ENCODE measurements at regions not wholly inside any gene's neighbourhood (a gene's known extent, or its start where the extent isn't known, plus 50 kb on each side); places are given as distances from the start of the nearest gene placed in this dataset.

GRCh38 chr5:38207343-38207742, 51.0 kb upstream of the EGFLAM start:
- no peak for ATAC-seq (ENCODE audit: poor library complexity)
- DNase-seq: no peak
- intact Hi-C loops (cut with DNase I): no loop called here

GRCh38 chr5:38202741-38203140, 55.6 kb upstream of the EGFLAM start:
- intact Hi-C loops (cut with DNase I): no loop called here
- no peak for ATAC-seq (ENCODE audit: poor library complexity)
- DNase-seq: no peak

GRCh38 chr5:38200872-38201557, 57.3 kb upstream of the EGFLAM start:
- DNase-seq (no peak), ATAC-seq (ENCODE audit: poor library complexity) (no peak)
- intact Hi-C loops (cut with DNase I): no loop called here

- intact Hi-C loops (cut with DNase I): loop anchor here (10.0 kb wide), 1 partner anchor 172 kb away; no protein-coding TSS in a partner anchor
- DNase-seq (no peak), ATAC-seq (ENCODE audit: poor library complexity) (no peak)
Measured at GRCh38 chr5:38197118-38197517, 61.2 kb upstream of the EGFLAM start.

- ATAC-seq (ENCODE audit: poor library complexity) (peak; percentile 82), DNase-seq (peak; percentile 71)
- intact Hi-C loops (cut with DNase I): loop anchor here (2.0 to 10.0 kb wide), 2 partner anchors 168 to 356 kb away; no protein-coding TSS in a partner anchor
Measured at GRCh38 chr5:38193015-38193581, 65.3 kb upstream of the EGFLAM start.

GRCh38 chr5:38191693-38192092, 66.7 kb upstream of the EGFLAM start:
- intact Hi-C loops (cut with DNase I): loop anchor here (2.0 to 10.0 kb wide), 2 partner anchors 167 to 355 kb away; no protein-coding TSS in a partner anchor
- DNase-seq: no peak
- no peak for ATAC-seq (ENCODE audit: poor library complexity)

GRCh38 chr5:38190111-38190510, 68.2 kb upstream of the EGFLAM start:
- intact Hi-C loops (cut with DNase I): loop anchor here (10.0 kb wide), 1 partner anchor 165 kb away; no protein-coding TSS in a partner anchor
- DNase-seq (no peak), ATAC-seq (ENCODE audit: poor library complexity) (no peak)

GRCh38 chr5:38189081-38189504, 69.3 kb upstream of the EGFLAM start:
- intact Hi-C loops (cut with DNase I): no loop called here
- ATAC-seq (ENCODE audit: poor library complexity) (no peak), DNase-seq (no peak)

- ATAC-seq (ENCODE audit: poor library complexity) (no peak), DNase-seq (no peak)
- intact Hi-C loops (cut with DNase I): no loop called here
Measured at GRCh38 chr5:38188591-38188990, 69.8 kb upstream of the EGFLAM start.

GRCh38 chr5:38187532-38187931, 70.8 kb upstream of the EGFLAM start:
- no peak for DNase-seq
- no peak for ATAC-seq (ENCODE audit: poor library complexity)
- intact Hi-C loops (cut with DNase I): no loop called here

GRCh38 chr5:38184627-38185026, 73.7 kb upstream of the EGFLAM start:
- ATAC-seq (ENCODE audit: poor library complexity): no peak
- DNase-seq: no peak
- intact Hi-C loops (cut with DNase I): no loop called here

GRCh38 chr5:38182991-38183390, 75.4 kb upstream of the EGFLAM start:
- intact Hi-C loops (cut with DNase I): no loop called here
- DNase-seq (no peak), ATAC-seq (ENCODE audit: poor library complexity) (no peak)

- ATAC-seq (ENCODE audit: poor library complexity) (peak; percentile 57), DNase-seq (no peak)
- intact Hi-C loops (cut with DNase I): no loop called here
Measured at GRCh38 chr5:38168029-38168428, 90.3 kb upstream of the EGFLAM start.

GRCh38 chr5:38167562-38167996, 90.8 kb upstream of the EGFLAM start:
- peak; percentile 93 for ATAC-seq (ENCODE audit: poor library complexity)
- intact Hi-C loops (cut with DNase I): no loop called here
- DNase-seq: peak; percentile 65

- DNase-seq (no peak), ATAC-seq (ENCODE audit: poor library complexity) (no peak)
- intact Hi-C loops (cut with DNase I): no loop called here
Measured at GRCh38 chr5:38166832-38167231, 91.5 kb upstream of the EGFLAM start.

- no peak for ATAC-seq (ENCODE audit: poor library complexity)
- intact Hi-C loops (cut with DNase I): no loop called here
- DNase-seq: no peak
Measured at GRCh38 chr5:38165435-38165834, 92.9 kb upstream of the EGFLAM start.

- ATAC-seq (ENCODE audit: poor library complexity) (no peak), DNase-seq (no peak)
- intact Hi-C loops (cut with DNase I): no loop called here
Measured at GRCh38 chr5:38164776-38165399, 93.5 kb upstream of the EGFLAM start.

GRCh38 chr5:38163636-38164237, 94.6 kb upstream of the EGFLAM start:
- ATAC-seq (ENCODE audit: poor library complexity): no peak
- DNase-seq: no peak

GRCh38 chr5:38162625-38163024, 95.7 kb upstream of the EGFLAM start:
- DNase-seq (no peak), ATAC-seq (ENCODE audit: poor library complexity) (no peak)
- intact Hi-C loops (cut with DNase I): no loop called here

More at GRCh38 chr5:38163636-38164237, 94.6 kb upstream of the EGFLAM start:
- intact Hi-C loops (cut with DNase I): no loop called here
